A549 (cell line): ENCODE measurements at regions not wholly inside any gene's neighbourhood (a gene's known extent, or its start where the extent isn't known, plus 50 kb on each side); places are given as distances from the start of the nearest gene placed in this dataset.

Source experiments
- ATAC-seq, 2 experiments: fragments of 200-7000 bp in 1 of 2; fragments of >200 bp in 1 of 2; cut with Nextera tagmentation in 1 of 2; cut with Tn5 transposase in 1 of 2; 3 replicates each; pipeline versions ENCODE4 v1.8.0 to v1.9.1; 2018 to 2020; ENCODE audit warnings: mild to moderate bottlenecking in 1 of 2, moderate library complexity in 1 of 2
- CTCF ChIA-PET: fragments of 300-600 bp; sonication (Branson Sonifier 250); formaldehyde crosslinking; extraction: SDS; loops from one replicate; lab custom pipeline; 2021; ENCODE audit warnings: antibody characterized with exemption, inconsistent platforms; lab: Yijun Ruan, JAX
- POLR2A ChIA-PET: fragments of 350-600 bp; formaldehyde crosslinking; extraction: SDS; loops from one replicate; lab custom pipeline; 2021; ENCODE audit warnings: antibody characterized with exemption, inconsistent platforms; lab: Yijun Ruan, JAX
- DNase-seq, 2 experiments: peaks; one replicate each; pipeline versions ENCODE4 v3.0.0 to v3.0.0-alpha.2; 2011 to 2016; ENCODE audit warnings: low read depth in 1 of 2, low spot score in 1 of 2
- FAIRE-seq: peaks from 2 replicates; lab custom pipeline; 2011; peaks lifted over from hg19 to GRCh38; lab: Jason Lieb, UNC
- H3K27ac ChIP-seq, 2 experiments: fragments of >200 bp; sonication (Bioruptor Twin); formaldehyde crosslinking; 3 replicates each; pipeline ENCODE4 v1.5.1; 2016 to 2017
- H3K4me1 ChIP-seq: fragments of >200 bp; sonication (Bioruptor Twin); formaldehyde crosslinking; 3 replicates; pipeline ENCODE4 v1.6.1; 2016
- H3K4me2 ChIP-seq: fragments of >200 bp; sonication (Bioruptor Twin); formaldehyde crosslinking; 3 replicates; pipeline ENCODE4 v1.6.1; 2016
- H3K4me3 ChIP-seq: fragments of >200 bp; sonication (Bioruptor Twin); formaldehyde crosslinking; 3 replicates; pipeline ENCODE4 v1.5.1; 2016
- H3K9me3 ChIP-seq: fragments of >200 bp; sonication (Bioruptor Twin); formaldehyde crosslinking; 3 replicates; pipeline ENCODE4 v1.6.1; 2016
- BHLHE40 ChIP-seq: IDR thresholded peaks from 2 replicates; pipeline ENCODE4 v1.6.1; 2012; ENCODE audit warnings: low read depth, low read length, inconsistent platforms
- CBX2 ChIP-seq: fragments of 200-600 bp; sonication (generic); IDR thresholded peaks from 2 replicates; pipeline ENCODE4 v1.6.1; 2016; ENCODE audit warnings: low read depth, mild to moderate bottlenecking, borderline replicate concordance
- CHD2 ChIP-seq: fragments of 150-350 bp; IDR thresholded peaks from 2 replicates; pipeline ENCODE4 v1.6.1; 2014; ENCODE audit warnings: low read length; ENCODE audit not compliant: partially characterized antibody
- CHD4 ChIP-seq: fragments of 200-600 bp; sonication (generic); IDR thresholded peaks from 2 replicates; pipeline ENCODE4 v1.6.1; 2016; ENCODE audit warnings: antibody characterized with exemption, mild to moderate bottlenecking, borderline replicate concordance
- EHMT2 ChIP-seq: fragments of 200-600 bp; sonication (generic); IDR thresholded peaks from 2 replicates; pipeline ENCODE4 v1.6.1; 2016; ENCODE audit warnings: antibody characterized with exemption, low read depth, mild to moderate bottlenecking, moderate library complexity
- EP300 ChIP-seq, 2 experiments: fragments of >200 bp; sonication (Bioruptor Twin); formaldehyde crosslinking; IDR thresholded peaks; 2 replicates in 1 of 2; 3 replicates in 1 of 2; pipeline ENCODE4 v1.6.1; 2016 to 2017
- FOXS1 ChIP-seq: fragments of 250-450 bp; sonication (Bioruptor Pico); IDR thresholded peaks from 2 replicates; pipeline ENCODE4 v1.5.0; 2020; ENCODE audit warnings: mild to moderate bottlenecking, moderate library complexity
- HMGXB4 ChIP-seq: fragments of 250-450 bp; sonication (Bioruptor Pico); IDR thresholded peaks from 2 replicates; pipeline ENCODE4 v1.5.0; 2021; ENCODE audit warnings: mild to moderate bottlenecking, moderate library complexity, borderline replicate concordance
- HOXB5 ChIP-seq: fragments of 250-450 bp; sonication (Bioruptor Pico); IDR thresholded peaks from 2 replicates; pipeline ENCODE4 v1.5.0; 2020; ENCODE audit warnings: mild to moderate bottlenecking, moderate library complexity
- JUN ChIP-seq, 2 experiments: fragments of >200 bp; sonication (Bioruptor Twin); formaldehyde crosslinking; IDR thresholded peaks; 2 replicates in 1 of 2; 3 replicates in 1 of 2; pipeline ENCODE4 v1.6.1; 2016 to 2017
- MAX ChIP-seq: IDR thresholded peaks from 2 replicates; pipeline ENCODE4 v1.6.1; 2012
- MAZ ChIP-seq: fragments of 150-350 bp; IDR thresholded peaks from 2 replicates; pipeline ENCODE4 v1.6.1; 2014; ENCODE audit warnings: antibody characterized with exemption, low read depth, low read length, borderline replicate concordance
- MYC ChIP-seq: IDR thresholded peaks from 2 replicates; pipeline ENCODE4 v1.6.1; 2012; ENCODE audit warnings: mild to moderate bottlenecking, inconsistent platforms, low read length, improper control_type of control experiment, borderline replicate concordance
- POLR2A ChIP-seq: IDR thresholded peaks from 2 replicates; pipeline ENCODE4 v1.6.1; 2012; ENCODE audit warnings: mild to moderate bottlenecking, low read length
- POLR2AphosphoS2 ChIP-seq: conservative IDR thresholded peaks from 2 replicates; pipeline ENCODE4 v1.6.1; 2012; ENCODE audit warnings: low read length, improper control_type of control experiment, inconsistent platforms
- RARB ChIP-seq: fragments of 250-450 bp; sonication (Bioruptor Pico); IDR thresholded peaks from 2 replicates; pipeline ENCODE4 v1.8.0; 2021; ENCODE audit warnings: mild to moderate bottlenecking, moderate library complexity
- RCOR1 ChIP-seq: fragments of 150-350 bp; IDR thresholded peaks from 2 replicates; pipeline ENCODE4 v1.6.1; 2014; ENCODE audit warnings: antibody characterized with exemption, low read length, low read depth
- RFX5 ChIP-seq: fragments of 450-650 bp; IDR thresholded peaks from 2 replicates; pipeline ENCODE4 v1.7.1; 2014; ENCODE audit warnings: antibody characterized with exemption, mild to moderate bottlenecking, moderate library complexity
- RNF2 ChIP-seq: fragments of 200-600 bp; sonication (generic); IDR thresholded peaks from 2 replicates; pipeline ENCODE4 v1.6.1; 2016; ENCODE audit warnings: low read depth, mild to moderate bottlenecking, antibody characterized with exemption, moderate library complexity, borderline replicate concordance
- SMC3 ChIP-seq: fragments of >200 bp; sonication (Bioruptor Twin); formaldehyde crosslinking; IDR thresholded peaks from 3 replicates; pipeline ENCODE4 v1.6.1; 2018; ENCODE audit warnings: inconsistent platforms
- TFCP2L1 ChIP-seq: fragments of 250-450 bp; sonication (Bioruptor Pico); IDR thresholded peaks from 2 replicates; pipeline ENCODE4 v1.5.0; 2021; ENCODE audit warnings: mild to moderate bottlenecking
- ZFP36 ChIP-seq: fragments of 450-650 bp; IDR thresholded peaks from 2 replicates; pipeline ENCODE4 v1.6.1; 2014; ENCODE audit warnings: borderline replicate concordance; ENCODE audit not compliant: partially characterized antibody
- ZNF302 ChIP-seq: fragments of 250-450 bp; sonication (Bioruptor Pico); IDR thresholded peaks from 2 replicates; pipeline ENCODE4 v1.9.0; 2021; ENCODE audit warnings: inconsistent platforms, mild to moderate bottlenecking, moderate library complexity
- ZSCAN20 ChIP-seq: fragments of 250-450 bp; sonication (Bioruptor Pico); IDR thresholded peaks from 2 replicates; pipeline ENCODE4 v1.8.0; 2022; ENCODE audit warnings: mild to moderate bottlenecking, moderate library complexity
- WGBS: methylation state at CpG from one replicate; pipeline ENCODE4 v1.1.6; 2017; ENCODE audit errors: missing lambda C conversion rate; 5-methylcytosine and 5-hydroxymethylcytosine counted together
- TF ChIP-seq, protein P1 (sequence below): fragments of 450-650 bp; IDR thresholded peaks from 2 replicates; pipeline ENCODE4 v1.6.1; 2014; ENCODE audit warnings: antibody characterized with exemption

GRCh38 chr18:2186967-2187366 lies 384.3 kb downstream of the METTL4 start:
- POLR2A ChIA-PET: no interaction called here
- ATAC-seq (no peak), DNase-seq (no peak), FAIRE-seq (no peak)
- Histone ChIP-seq H3K4me2 (no peak overlapping the region), H3K4me1 (no peaks in the 10 kb centered on the region), H3K9me3 (no peaks in the 10 kb centered on the region), H3K4me3 (no peak overlapping the region), H3K27ac (no peak overlapping the region)
- 4% methylated on average over 1 of the region's 1 CpG for WGBS
- no peak for TF ChIP-seq CBX2
- TF ChIP-seq CHD2: no peak
- TF ChIP-seq SMC3: no peak
- TF ChIP-seq ZSCAN20: no peak
- TF ChIP-seq RCOR1: no peak
- CTCF ChIA-PET: no interaction called here

DNA sequence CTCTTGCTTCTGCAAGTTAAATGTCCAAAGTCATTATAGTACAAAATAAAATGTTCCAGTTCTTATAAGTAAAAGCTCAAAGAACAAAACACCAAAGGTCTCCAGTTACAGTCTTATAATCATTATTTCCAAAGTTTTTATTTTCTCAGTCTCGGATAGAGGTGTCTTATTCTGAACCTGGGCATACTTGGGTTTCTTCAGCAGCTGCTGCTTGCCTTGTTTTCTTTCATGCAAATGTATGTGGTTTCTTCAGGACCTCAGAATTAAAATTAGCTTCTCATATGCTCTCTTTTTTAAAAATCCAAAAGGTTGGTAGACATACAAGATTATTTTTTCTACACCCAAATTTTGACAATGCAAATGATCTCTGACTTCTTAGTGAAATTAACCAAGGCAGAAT lies 383.0 kb downstream of the METTL4 start:
- no peak overlapping the region for H3K4me3 ChIP-seq
- H3K4me1 ChIP-seq: no peaks in the 10 kb centered on the region
- CTCF ChIA-PET: no interaction called here
- no peak overlapping the region for H3K27ac ChIP-seq
- H3K9me3 ChIP-seq: no peaks in the 10 kb centered on the region
- no peak for FAIRE-seq
- 86% methylated on average over 1 of the region's 1 CpG for WGBS
- H3K4me2 ChIP-seq: no peak overlapping the region
- no peak for TF ChIP-seq FOXS1 (CRISPR knock-in tag)
- no peak for TF ChIP-seq ZNF302 (CRISPR knock-in tag)
- TF ChIP-seq MAZ: no peak
- no peak for TF ChIP-seq RARB (CRISPR knock-in tag)
- no peak for TF ChIP-seq RNF2
- no peak for TF ChIP-seq POLR2AphosphoS2
- no peak for TF ChIP-seq JUN (IDR thresholded peaks at IDR 0.05)
- TF ChIP-seq HOXB5: no peak
- TF ChIP-seq CHD4: no peak
- TF ChIP-seq RFX5: no peak
- no peak for TF ChIP-seq TFCP2L1 (CRISPR knock-in tag)
- no peak for TF ChIP-seq POLR2A
- TF ChIP-seq EHMT2: no peak
- TF ChIP-seq EP300 (IDR thresholded peaks at IDR 0.05): no peak
- TF ChIP-seq BHLHE40: no peak
- TF ChIP-seq MYC: no peak
- no peak for ATAC-seq
- POLR2A ChIA-PET: no interaction called here
- no peak for DNase-seq

DNA sequence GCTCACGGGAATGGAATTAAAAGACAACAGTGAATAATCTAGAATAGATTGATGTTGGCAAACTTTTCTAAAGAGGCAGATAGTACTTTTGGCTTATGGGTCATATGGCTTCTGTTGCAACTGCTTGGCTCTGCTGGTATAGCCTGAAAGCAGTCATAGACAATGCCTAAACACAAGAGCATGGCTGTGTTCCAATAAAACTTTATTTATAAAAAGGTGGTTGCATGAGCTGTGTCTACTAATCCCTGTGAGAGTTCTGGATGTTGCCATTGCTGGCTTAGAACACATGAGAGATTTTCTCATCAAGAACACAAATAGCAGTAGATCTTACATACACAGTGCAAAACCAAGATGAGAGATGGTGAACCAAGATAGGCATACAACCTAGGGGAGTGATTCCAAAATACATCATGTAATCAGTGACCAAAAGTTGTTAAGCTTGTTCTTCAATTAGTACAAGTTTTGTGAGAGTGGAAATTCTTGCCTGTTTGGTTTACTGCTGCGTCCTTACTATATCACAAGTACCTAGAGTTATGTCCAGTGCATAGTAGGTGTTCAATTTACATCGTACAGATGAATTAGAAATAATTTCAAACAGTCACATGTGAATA lies 380.0 kb downstream of the METTL4 start:
- H3K27ac ChIP-seq: no peak overlapping the region
- ChIA-PET POLR2A (no interaction called here), CTCF (no interaction called here)
- no peaks in the 10 kb centered on the region for H3K4me1 ChIP-seq
- FAIRE-seq: no peak
- TF ChIP-seq MAX: no peak
- TF ChIP-seq ZFP36: no peak
- no peak for TF ChIP-seq HMGXB4 (CRISPR knock-in tag)
- TF ChIP-seq, protein P1, sequence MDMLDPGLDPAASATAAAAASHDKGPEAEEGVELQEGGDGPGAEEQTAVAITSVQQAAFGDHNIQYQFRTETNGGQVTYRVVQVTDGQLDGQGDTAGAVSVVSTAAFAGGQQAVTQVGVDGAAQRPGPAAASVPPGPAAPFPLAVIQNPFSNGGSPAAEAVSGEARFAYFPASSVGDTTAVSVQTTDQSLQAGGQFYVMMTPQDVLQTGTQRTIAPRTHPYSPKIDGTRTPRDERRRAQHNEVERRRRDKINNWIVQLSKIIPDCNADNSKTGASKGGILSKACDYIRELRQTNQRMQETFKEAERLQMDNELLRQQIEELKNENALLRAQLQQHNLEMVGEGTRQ: no peak
- no peak overlapping the region for H3K4me2 ChIP-seq
- WGBS: 3% methylated on average over 3 of the region's 3 CpGs
- no peak for ATAC-seq
- H3K4me3 ChIP-seq: no peak overlapping the region
- H3K9me3 ChIP-seq: no peaks in the 10 kb centered on the region
- DNase-seq: no peak
